GM18868 (cell line): ENCODE measurements at regions not wholly inside any gene's neighbourhood (a gene's known extent, or its start where the extent isn't known, plus 50 kb on each side); places are given as distances from the start of the nearest gene placed in this dataset.

Experiments used
- ATAC-seq: cut with Tn5 transposase; IDR thresholded peaks from one replicate; pipeline ENCODE4 v1.9.1; 2021; ENCODE audit warnings: mild to moderate bottlenecking, moderate library complexity; ENCODE audit not compliant: unreplicated experiment

DNA sequence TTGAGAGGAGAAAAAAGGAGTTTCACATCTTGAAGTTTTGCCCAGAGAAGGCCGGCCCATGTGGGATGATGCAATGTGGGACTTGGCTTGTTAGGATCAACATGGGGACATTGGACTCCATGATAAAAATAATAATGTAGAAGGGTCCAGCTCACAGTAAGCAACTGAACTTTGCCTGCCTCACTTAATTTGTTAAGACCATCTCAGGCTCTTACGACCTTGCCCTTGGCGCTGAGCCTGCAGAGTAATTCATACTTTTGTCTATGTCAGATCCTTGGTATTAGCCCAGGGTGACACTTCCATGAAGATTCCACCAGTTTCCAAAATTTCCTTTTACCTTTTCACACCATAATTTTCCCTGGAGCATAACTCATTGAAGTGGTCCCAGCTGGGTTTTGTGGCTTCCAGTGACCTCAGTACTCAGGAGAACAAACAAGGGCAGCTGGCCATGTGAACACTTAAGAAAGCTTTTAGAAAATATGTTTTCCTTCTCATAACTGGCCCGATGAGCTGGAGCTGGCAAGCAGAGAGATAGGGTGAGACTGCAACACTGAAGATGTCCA is 315.4 kb upstream of the RASGRP1 start:
- ATAC-seq, result no peak

DNA sequence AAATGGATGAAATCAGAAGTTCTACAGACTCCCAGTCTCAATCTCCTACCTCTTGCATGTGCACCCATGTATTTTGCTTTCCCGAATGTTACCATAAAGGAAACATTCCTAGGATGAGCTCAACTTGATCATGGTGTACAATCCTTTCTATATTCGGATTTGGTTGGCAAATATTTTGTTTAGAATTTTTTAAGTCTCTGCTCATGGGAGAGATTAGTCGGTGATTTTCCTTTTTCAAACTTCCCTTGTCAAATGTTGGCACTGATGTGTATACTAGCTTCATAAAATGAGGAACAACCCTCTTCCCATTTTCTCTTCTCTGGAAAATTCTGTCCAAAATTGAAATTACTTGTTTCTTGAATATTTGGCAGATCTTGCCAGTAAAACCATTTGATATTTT is 317.6 kb upstream of the RASGRP1 start:
- no peak for ATAC-seq

DNA sequence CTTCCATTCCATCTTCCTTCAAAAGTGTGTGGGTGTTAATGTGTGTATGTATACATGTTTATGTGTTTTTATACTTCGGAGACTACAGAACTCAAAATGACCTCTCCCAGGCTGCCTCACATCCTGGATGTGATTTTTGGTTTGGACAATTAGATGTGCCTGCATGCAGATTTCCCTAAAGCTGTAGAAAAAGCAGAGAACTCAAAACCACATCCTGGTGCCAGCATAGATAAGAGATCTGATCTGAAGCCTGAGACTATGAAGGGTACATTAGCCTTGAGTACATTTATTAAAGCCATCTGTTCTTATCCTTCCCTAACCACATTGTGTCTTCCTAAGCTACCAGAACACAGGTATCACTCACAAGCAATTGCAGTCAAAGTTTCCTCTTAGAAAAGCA is 319.4 kb upstream of the RASGRP1 start:
- no peak for ATAC-seq

DNA sequence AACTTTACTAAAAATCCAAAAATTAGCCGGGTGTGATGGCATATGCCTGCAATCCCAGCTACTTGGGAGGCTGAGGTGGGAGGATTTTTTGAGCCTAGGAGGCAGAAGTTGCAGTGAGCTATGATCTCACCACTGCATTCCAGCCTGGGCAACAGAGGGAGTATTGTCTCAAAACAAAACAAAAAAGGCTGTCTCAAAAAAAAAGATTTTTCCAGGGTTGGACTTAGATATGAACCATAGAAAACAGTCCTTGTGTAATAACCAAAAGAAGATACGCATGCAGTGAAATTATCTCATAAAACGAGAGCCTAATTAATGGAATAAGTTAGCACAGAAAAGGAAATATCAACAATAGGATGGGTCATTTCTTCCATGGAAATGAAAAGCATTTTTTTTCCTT is 320.4 kb upstream of the RASGRP1 start:
- ATAC-seq, result no peak

DNA sequence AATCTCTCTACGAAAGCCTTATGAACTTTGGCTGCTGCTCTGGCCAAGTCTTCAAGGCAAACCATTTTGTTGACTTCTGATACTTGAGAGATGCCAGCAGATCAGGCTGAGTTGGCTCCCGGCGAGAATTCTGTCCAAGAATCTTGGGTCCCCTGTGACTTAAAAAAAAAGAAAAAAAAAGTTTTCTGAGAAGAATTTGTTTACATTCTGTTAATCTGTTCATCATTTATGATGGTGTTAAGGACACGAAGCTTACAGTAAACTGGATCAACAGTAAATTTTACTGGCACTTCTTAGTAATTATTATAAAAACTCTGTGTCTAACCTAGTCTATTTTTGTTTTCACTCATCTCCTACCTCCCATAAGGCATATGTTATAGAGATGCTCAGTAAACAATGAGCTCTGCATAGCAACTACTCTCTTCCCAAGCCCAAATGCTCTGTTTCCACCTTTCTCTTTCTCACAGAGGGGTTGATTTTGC is 320.9 kb upstream of the RASGRP1 start:
- no peak for ATAC-seq

DNA sequence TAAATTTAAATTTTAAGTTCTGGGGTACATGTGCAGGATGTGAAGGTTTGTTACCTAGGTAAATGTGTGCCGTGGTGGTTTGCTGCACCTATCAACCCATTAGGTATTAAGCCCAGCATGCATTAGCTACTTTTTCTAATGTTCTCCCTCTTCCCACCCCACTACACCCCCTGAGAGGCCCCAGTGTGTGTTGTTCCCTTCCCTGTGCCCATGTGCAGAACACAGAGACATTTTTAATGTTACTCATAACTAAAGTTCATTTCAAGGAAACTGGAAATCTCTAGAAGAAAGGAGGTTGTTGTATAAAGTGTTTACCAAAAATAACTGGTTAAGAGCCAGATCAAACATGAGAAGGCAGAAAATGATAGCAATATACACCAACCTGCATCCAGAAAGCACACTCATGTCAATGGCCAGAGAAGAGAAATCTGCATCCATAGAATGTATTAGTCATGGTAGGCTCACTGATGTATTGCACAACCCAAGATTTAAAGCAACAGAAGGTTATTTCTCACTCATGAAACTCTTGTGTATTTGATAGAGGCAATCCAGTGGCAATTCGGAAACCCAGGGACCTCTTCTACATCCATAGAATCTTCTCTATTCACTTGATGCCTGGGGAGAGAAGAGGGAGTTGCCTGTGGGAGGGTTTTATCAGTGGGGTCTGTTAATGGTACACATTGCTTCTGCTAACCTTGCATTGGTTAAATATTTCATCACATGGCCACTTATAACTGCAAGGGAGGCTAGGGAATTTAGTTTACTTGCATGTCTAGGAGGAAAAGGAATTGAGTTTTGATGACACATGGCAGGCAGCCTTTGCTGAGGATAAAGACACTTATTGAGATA is 321.9 kb upstream of the RASGRP1 start:
- ATAC-seq, result no peak

DNA sequence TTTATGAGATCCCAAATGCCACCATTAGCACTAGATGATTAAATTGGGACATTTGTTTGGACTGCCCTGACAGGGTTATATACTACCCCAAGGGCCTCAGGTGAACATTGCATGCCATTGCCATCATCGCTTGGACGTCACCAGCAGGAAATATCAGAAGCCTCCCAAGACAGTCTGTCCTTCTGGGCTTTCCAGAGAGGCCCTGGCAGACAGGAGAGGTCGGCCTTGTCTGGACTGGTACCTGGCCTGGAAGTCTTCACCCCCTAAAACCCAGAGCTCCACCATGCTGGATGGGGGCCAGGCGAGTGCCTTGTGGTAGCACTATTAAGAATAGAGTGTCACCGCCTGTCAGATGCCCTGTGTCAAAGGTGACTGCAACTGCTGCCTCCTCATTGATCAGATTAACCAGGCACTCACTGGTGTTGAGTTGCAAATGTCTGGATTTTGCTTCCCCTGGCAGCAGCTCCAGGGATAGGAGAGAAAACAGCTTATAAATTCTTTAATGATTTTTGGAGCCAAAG is 324.1 kb upstream of the RASGRP1 start:
- no peak for ATAC-seq

DNA sequence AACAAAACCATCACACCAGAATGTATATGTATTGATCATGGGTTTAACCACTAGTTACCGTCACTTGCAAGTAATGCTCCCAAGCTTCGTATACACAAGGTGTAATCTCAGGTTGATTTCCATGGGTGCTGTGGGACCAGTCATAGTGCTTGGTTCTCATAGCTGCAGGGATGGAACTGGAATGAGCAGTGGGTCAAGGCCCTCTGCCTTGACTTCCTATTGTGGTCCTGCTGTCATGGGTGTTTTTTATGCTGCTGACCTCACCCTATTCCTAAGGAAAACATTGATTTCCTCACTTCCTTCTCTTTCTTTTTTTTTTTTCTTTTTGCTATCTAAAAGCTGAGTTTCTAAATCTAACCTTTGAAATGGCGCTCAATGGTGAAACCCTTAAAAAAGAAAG is 325.6 kb upstream of the RASGRP1 start:
- ATAC-seq, result no peak

DNA sequence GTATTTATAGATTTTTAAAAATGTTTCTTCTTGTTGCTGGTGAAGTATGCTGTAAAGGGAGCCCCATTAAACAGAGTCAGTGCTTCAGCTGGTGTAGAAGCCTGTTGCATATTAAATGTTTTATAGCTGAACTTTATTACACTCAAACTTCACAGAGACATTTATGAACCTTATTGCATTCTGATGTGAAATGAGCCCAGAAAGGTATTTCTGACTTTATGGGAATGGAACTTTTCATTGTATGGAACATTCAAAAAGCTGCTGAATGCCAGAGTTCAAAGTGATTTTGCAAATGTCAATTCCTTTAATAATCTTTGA is 329.3 kb upstream of the RASGRP1 start:
- no peak for ATAC-seq

DNA sequence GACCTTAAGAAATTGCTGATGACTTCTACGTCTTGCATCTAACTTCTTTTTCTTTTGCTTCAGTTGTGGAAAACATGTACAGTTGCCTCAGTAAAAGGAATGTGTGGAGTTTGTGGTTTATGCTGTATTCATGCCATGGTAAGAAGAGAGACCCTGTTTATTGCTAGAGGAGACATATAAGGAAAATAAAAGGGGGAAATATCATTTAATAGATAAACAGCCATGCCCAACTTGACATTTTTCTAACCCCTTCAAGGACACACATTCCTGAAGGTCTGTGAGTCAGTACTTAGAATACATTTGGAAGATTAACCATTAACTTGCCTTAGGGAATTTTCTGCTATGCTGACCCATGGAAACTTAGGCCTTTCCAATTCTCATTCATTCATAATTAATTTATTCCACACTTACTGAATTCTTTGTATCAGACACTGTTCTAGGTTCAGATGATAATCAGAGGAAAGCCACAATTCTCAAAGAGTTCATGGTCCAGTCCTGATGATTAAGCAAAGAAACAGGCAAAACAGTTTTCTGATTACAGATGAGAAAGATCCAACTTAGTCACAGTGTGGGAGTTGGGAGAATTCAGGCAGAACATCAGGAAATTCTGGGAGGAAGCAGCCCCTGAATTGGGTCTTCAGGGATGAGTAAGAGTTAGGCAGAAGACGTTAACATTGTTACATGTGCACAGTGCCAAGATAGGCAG is 329.8 kb upstream of the RASGRP1 start:
- ATAC-seq, result no peak

DNA sequence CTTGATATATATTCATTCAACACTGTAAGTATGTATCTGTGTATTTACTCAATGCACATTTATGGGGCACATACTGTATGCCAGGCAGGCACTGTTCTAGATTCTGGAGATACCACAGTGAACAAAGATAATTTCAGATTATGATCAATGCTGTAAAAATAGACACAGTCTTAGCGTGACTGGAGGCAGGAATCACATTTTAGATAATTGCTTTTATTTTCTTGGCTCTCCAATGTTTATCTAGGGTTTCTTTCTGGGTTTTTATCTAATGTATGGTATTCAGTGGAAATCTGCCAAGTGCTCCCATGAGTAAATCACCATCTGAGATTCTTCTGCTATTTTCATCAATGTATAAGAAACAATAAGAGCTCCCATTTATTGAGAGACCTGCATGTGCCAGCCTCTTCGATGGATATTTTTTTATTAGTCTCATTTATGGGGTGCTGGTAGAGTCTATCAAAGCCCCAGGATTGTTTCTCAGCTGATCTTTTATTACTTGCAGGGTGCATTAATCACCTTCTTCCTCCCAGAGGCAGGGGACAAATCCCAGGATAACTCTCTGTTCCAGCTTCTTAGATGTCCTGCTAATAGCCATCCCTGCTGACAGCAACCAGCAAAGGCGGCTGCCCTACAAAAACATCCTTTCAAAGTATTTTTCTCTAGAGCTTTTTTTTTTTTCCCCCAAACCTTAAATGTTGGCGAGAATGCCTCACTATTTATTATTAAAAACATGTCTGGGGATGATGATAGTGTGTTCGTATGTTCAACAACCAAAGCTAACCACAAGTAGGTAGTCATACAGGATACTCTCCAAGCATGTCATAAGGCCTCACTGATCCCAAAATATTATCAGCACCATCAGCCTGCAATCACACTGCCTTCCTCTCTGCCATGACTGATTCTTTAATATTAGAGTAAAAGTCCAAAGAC is 331.0 kb upstream of the RASGRP1 start:
- no peak for ATAC-seq

DNA sequence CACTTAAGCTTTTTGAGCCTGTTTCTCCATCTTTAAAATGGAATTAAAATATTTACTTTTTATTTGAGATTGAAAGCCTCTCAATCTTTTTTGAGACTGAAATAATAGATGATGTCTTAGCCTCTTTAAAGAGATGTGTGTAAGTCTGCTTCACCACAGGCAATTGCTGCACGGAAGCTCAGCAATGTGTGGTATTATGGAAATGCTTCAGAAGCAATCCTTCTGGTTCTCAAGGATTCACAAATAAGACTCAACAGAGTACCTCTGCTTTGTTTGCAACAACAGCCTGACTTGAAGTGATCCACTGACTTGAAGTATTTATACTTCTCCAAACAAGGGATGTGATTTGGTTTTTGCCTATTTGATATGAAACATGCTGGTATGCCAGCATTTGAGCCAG is 332.0 kb upstream of the RASGRP1 start:
- ATAC-seq, result no peak

DNA sequence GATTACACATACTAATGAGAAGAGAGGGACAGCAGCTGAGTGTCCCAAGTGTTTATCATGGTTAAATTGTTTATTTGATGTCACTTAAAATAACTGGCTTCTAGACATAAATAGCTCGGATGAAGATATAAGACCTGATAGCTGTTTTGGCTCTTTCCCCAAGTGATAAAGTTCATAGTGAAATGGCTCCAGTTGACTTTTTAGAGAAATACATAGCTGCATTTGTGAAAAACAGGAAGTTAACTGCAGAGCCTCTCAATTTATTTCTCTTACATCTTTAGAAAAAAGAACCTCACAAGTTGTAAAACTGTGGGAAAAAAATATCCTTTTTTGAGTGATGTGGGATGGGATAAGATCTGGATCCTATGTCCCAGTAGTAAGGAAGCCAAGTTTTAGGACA is 332.9 kb upstream of the RASGRP1 start:
- no peak for ATAC-seq

DNA sequence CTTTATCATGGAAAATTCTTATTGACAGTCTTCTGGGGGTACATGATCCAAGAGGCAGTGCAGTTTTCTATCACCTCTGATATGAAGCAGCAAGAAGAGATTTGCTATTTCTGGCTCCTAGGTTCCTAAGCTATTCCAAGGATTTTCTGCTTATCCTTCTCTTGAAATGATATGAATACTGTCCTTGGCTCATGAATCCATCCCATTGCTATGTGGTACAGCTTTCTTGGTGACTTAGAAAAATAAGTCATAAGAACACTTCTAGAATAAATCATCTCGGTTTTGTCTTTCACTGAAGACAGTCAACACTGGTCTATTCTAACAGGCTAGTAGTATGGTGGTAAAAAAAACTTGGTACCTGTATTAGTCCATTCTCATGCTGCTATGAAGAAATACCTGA is 333.6 kb upstream of the RASGRP1 start:
- no peak for ATAC-seq

DNA sequence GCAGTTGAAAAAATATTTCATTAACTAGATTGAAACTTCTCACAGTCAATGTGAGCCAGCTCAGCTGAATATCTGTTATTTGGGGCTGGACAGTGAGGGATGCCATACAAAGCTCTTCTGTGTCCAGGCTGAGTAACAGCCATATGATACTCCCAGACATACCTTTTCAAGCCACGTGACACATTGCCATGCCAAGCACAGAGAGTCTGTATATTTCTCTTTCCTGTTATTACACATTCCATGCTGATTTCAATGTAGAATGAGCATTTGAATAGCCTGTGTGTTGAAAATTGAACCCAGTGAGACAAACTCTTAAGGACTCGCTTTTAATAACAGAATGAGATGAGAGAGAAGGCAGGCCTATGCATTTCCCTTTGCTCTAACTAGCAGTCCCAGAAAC is 334.7 kb upstream of the RASGRP1 start:
- no peak for ATAC-seq

DNA sequence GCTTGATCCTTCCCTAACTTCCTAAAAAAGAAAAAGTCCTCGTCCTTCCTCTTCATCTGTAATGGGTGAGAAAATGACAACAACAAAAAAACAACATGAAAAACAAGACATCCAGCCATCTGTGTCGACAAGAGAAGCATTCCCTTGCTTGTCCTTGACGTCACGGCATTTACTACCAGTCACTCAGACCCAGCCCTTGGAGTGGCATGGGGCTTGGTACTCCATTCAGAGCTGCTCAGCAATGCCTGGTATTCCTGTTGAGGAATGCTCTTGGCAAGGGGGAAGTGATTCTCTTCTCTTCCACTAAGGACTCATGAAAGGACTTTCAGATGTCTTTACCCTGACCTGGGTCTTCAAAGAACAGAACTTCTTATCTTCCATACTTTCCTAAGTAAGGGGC is 339.7 kb upstream of the RASGRP1 start:
- ATAC-seq, result no peak

DNA sequence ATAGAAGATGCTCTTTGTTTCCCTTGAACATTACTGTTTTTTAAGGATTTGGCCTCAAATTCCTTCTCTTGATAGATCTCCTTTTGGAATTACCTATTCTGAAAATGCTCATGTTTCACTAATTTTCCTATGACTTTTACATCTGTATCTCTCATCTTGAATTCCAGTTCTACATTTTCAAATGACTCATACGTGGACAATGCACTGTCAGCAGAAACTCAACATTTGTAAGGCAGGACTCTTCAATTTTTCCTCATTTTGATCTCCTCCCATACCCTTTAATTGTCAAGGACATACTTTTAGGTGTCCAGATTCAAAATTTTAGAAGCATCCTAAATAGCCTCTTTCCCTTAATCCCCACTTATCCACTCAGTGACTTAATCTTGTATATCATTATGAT is 341.0 kb upstream of the RASGRP1 start:
- ATAC-seq, result no peak

DNA sequence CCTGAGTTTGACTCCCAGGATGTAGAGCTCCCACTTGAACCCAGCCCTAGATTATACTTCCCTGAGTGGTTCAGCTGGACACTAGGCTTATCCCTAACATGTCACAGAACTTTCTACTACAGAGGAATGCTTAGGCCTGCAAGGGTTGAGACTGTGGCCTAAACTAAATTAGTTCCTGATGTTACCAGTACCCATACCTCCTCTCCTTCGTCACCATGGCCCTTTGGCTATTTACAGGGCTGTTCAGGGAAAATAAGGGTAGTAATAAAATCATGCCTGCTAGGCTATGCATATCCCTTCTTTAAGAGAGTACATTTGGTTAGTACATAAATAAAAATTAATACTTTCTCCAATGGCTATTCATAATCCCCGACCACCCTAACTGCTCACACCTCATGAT is 356.4 kb upstream of the RASGRP1 start:
- no peak for ATAC-seq

DNA sequence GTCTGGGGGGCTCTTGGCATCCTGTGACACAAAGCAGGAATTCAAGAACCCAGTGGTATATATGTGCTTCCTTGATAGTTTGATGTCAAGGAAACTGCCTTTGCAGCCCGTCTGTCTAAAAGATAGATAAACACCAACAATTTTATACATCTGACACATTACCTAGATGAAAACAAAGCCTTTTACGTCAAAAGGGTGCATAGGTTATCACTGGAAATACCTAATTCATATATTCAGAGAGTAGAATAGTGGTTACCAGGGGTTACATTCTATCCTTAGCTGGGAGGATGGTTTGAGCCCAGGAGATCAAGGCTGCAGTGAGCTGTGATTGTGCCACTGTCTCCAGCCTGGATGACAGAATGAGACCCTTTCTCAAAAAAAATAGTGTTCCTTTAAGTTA is 356.9 kb upstream of the RASGRP1 start:
- no peak for ATAC-seq

DNA sequence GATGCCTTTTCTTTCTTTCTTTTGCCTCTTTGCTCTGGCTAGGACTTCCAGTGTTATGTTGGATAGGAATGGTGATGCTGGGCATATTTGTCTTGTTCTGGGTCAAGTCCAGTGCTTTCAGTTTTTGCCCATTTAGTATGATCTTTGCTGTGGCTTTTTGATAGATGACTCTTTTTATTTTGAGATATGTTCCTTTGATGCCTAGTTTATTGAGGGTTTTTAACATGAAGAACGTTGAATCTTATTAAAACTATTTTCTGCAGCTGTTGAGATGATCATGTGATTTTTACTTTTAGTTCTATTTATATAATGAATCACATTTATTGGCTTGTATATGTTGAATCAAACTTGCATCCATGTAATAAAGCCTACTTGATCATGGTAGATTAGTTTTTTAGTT is 363.8 kb upstream of the RASGRP1 start:
- ATAC-seq, result no peak
